PC-9 (cell line): ENCODE measurements at regions not wholly inside any gene's neighbourhood (a gene's known extent, or its start where the extent isn't known, plus 50 kb on each side); places are given as distances from the start of the nearest gene placed in this dataset.

ENCODE experiments used
- BruUV-seq: library from RNA; stranded (reverse); fragments of 400-500 nt; replicated peaks from 2 replicates; lab custom pipeline; 2021; lab: Mats Ljungman, UMichigan
- CTCF ChIA-PET: fragments of 300-600 bp; sonication (Branson Sonifier 250); formaldehyde crosslinking; loops from one replicate; lab custom pipeline; 2022; ENCODE audit warnings: antibody characterized with exemption; lab: Charles Lee
- POLR2A ChIA-PET: fragments of 300-600 bp; sonication (Branson Sonifier 250); formaldehyde crosslinking; loops from one replicate; lab custom pipeline; 2022; ENCODE audit warnings: antibody characterized with exemption; ENCODE audit not compliant: unreplicated experiment; lab: Charles Lee
- DNase-seq, 2 experiments: peaks; one replicate each; pipeline versions ENCODE4 v3.0.0 to v3.0.0-alpha.2; 2015 to 2022; ENCODE audit warnings: mixed read lengths in 1 of 2
- H2AFZ ChIP-seq: fragments of 200-600 bp; sonication (generic); 2 replicates; pipeline ENCODE4 v1.8.1; 2017; ENCODE audit warnings: antibody characterized with exemption
- H3F3A ChIP-seq: fragments of 200-600 bp; sonication (generic); 2 replicates; pipeline ENCODE4 v1.8.1; 2017; ENCODE audit warnings: antibody characterized with exemption, mild to moderate bottlenecking, low read depth; ENCODE audit not compliant: insufficient read depth
- H3K27ac ChIP-seq: fragments of 200-600 bp; sonication (generic); 2 replicates; pipeline ENCODE4 v1.6.1; 2016; ENCODE audit warnings: mixed run types
- H3K27me3 ChIP-seq: fragments of 200-600 bp; sonication (generic); 2 replicates; pipeline ENCODE4 v1.6.1; 2016; ENCODE audit warnings: low read depth, mixed run types; ENCODE audit not compliant: insufficient read depth
- H3K36me3 ChIP-seq: fragments of 200-600 bp; sonication (generic); 2 replicates; pipeline ENCODE4 v1.6.1; 2016; ENCODE audit warnings: low read depth, mixed run types
- H3K4me1 ChIP-seq: fragments of 200-600 bp; sonication (generic); replicated peaks from 2 replicates; pipeline ENCODE4 v1.6.1; 2016; ENCODE audit warnings: mixed run types; ENCODE audit not compliant: insufficient read depth
- H3K4me2 ChIP-seq: fragments of 200-600 bp; sonication (generic); 2 replicates; pipeline ENCODE4 v1.6.1; 2017; ENCODE audit warnings: mixed run types
- H3K4me3 ChIP-seq: fragments of 200-600 bp; sonication (generic); 2 replicates; pipeline ENCODE4 v1.6.1; 2016; ENCODE audit warnings: mixed run types
- H3K79me2 ChIP-seq: fragments of 200-600 bp; sonication (generic); 2 replicates; pipeline ENCODE4 v1.6.1; 2017; ENCODE audit warnings: low read depth, mixed run types
- H3K9me2 ChIP-seq: fragments of 200-600 bp; sonication (generic); 2 replicates; pipeline ENCODE4 v1.8.1; 2017; ENCODE audit warnings: mild to moderate bottlenecking; ENCODE audit not compliant: insufficient read depth
- H3K9me3 ChIP-seq: fragments of 200-600 bp; sonication (generic); 2 replicates; pipeline ENCODE4 v1.8.1; 2016; ENCODE audit warnings: low read depth; ENCODE audit not compliant: insufficient read depth
- H4K20me1 ChIP-seq: fragments of 200-600 bp; sonication (generic); 2 replicates; pipeline ENCODE4 v1.8.1; 2017; ENCODE audit not compliant: insufficient read depth
- CTCF ChIP-seq: fragments of 200-600 bp; sonication (generic); conservative IDR thresholded peaks from 2 replicates; pipeline ENCODE4 v1.6.1; 2017; ENCODE audit warnings: mixed run types, antibody characterized with exemption, mild to moderate bottlenecking, moderate library complexity
- EZH2 ChIP-seq: fragments of 200-600 bp; sonication (generic); IDR thresholded peaks from 2 replicates; pipeline ENCODE4 v1.8.0; 2017; ENCODE audit warnings: antibody characterized with exemption, low read depth
- intact Hi-C: fragments of 100-400 bp; cut with micrococcal nuclease; formaldehyde crosslinking; loops from one replicate; pipeline ENCODE4 v1.10.0; 2022; ENCODE audit not compliant: unreplicated experiment

GRCh38 chr15:81924729-81925128 is 121.1 kb downstream of the MEX3B start:
- H3K79me2 ChIP-seq = no peaks in the 10 kb centered on the region
- peaks cover 12% of the 10 kb centered on the region; the same call in 1 of the 2 replicates for H3K27me3 ChIP-seq
- intact Hi-C loops = no loop called here
- BruUV-seq = no TSS peak
- H3K9me2 ChIP-seq = no peaks in the 10 kb centered on the region
- no peak overlapping the region for H3K4me3 ChIP-seq
- POLR2A ChIA-PET = no interaction called here
- CTCF ChIA-PET = interaction anchor here (0.6 kb wide), 1 partner anchor 8 kb away, joined by 3 read pairs; no protein-coding TSS in a partner anchor
- H3K27ac ChIP-seq = no peak overlapping the region
- H3F3A ChIP-seq = no peaks in the 10 kb centered on the region
- no peak for DNase-seq
- H4K20me1 ChIP-seq = no peaks in the 10 kb centered on the region
- H3K4me2 ChIP-seq = no peak overlapping the region
- H3K4me1 ChIP-seq = no peaks in the 10 kb centered on the region
- no peaks in the 10 kb centered on the region for H3K36me3 ChIP-seq
- H3K9me3 ChIP-seq = 0 out of 2 replicates have a peak, but pooled peaks cover 4% of the 10 kb centered on the region
- TF ChIP-seq CTCF (no peak), EZH2 (no peak)
- no peak overlapping the region for H2AFZ ChIP-seq

DNA sequence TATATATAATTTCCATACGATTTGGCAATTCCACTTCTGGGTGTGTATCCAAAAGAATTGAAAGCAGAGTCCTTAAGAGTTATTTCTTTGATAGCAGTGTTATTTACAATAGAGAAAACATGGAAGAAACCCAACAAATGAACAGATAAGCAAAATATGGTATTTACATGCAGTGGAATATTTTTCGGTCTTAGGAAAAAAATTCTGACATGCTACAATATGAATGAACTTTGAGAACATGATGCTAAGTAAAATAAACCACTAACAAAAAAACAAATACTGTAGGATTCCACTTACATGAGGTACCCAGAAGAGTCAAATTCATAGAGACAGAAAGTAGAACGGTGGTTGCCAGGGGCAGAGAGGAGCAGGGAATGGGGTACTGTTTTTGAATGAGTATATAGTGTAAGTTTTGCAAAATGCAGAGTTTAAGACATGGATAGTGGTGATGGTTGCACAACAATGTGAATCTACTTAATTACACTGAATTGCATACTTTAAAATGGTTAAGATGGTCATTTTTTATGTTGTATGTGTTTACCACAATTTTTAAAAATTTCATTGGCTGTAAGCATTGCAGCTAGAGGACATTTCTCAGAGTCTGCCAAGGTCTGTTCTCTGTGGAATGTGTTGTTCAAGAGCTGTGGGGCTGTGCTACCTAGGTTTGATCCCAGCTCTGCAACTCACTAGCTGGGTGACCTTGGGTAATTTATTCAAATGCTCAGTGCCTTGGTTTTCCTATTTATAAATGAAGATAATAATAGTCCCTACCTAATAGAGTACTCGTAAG is 122.1 kb downstream of the MEX3B start:
- Histone ChIP-seq H3K4me2 (no peak overlapping the region), H3K4me1 (no peaks in the 10 kb centered on the region), H3K79me2 (no peaks in the 10 kb centered on the region), H3K27ac (no peak overlapping the region), H3K4me3 (no peak overlapping the region), H3K9me2 (no peaks in the 10 kb centered on the region), H3F3A (no peaks in the 10 kb centered on the region), H4K20me1 (no peaks in the 10 kb centered on the region), H3K27me3 (peaks cover 12% of the 10 kb centered on the region; the same call in 1 of the 2 replicates), H3K9me3 (0 out of 2 replicates have a peak, but pooled peaks cover 4% of the 10 kb centered on the region), H2AFZ (no peak overlapping the region), H3K36me3 (no peaks in the 10 kb centered on the region)
- DNase-seq = no peak
- POLR2A ChIA-PET = no interaction called here
- CTCF ChIA-PET = interaction anchor here (0.6 kb wide), 1 partner anchor 9 kb away, joined by 3 read pairs; no protein-coding TSS in a partner anchor
- intact Hi-C loops = no loop called here
- TF ChIP-seq CTCF = no peak
- TF ChIP-seq EZH2 = no peak
- BruUV-seq = no TSS peak

DNA sequence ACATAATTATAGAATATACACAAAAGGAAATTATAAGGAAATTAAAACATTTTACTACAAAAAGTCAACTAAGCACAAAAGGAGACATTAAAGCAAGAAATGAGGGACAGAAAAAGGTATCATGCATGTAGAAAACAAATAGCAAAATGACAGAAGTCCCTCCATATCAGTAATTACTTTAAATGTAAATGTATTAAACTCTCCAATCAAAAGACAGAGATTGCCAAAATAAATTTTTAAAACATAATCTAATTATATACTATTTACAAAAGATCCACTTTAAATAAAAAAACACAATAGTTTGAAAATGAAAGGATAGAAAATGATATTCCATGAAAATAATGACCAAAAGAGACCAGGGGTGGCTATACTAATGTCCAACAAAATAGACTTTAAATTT is 123.7 kb downstream of the MEX3B start:
- BruUV-seq = no TSS peak
- Histone ChIP-seq H3K27me3 (peaks cover 3% of the 10 kb centered on the region; the same call in 1 of the 2 replicates), H2AFZ (no peak overlapping the region), H3F3A (no peaks in the 10 kb centered on the region), H3K4me2 (no peak overlapping the region), H3K4me1 (no peaks in the 10 kb centered on the region), H4K20me1 (no peaks in the 10 kb centered on the region), H3K36me3 (no peaks in the 10 kb centered on the region), H3K9me3 (0 out of 2 replicates have a peak, but pooled peaks cover 4% of the 10 kb centered on the region), H3K79me2 (no peaks in the 10 kb centered on the region), H3K27ac (no peak overlapping the region), H3K4me3 (no peak overlapping the region), H3K9me2 (no peaks in the 10 kb centered on the region)
- no peak for DNase-seq
- intact Hi-C loops = no loop called here
- CTCF ChIA-PET = no interaction called here
- POLR2A ChIA-PET = no interaction called here
- TF ChIP-seq CTCF (no peak), EZH2 (no peak)
